ENCODE measurements at regions not wholly inside any gene's neighbourhood (a gene's known extent, or its start where the extent isn't known, plus 50 kb on each side); places are given as distances from the start of the nearest gene placed in this dataset.

DNA sequence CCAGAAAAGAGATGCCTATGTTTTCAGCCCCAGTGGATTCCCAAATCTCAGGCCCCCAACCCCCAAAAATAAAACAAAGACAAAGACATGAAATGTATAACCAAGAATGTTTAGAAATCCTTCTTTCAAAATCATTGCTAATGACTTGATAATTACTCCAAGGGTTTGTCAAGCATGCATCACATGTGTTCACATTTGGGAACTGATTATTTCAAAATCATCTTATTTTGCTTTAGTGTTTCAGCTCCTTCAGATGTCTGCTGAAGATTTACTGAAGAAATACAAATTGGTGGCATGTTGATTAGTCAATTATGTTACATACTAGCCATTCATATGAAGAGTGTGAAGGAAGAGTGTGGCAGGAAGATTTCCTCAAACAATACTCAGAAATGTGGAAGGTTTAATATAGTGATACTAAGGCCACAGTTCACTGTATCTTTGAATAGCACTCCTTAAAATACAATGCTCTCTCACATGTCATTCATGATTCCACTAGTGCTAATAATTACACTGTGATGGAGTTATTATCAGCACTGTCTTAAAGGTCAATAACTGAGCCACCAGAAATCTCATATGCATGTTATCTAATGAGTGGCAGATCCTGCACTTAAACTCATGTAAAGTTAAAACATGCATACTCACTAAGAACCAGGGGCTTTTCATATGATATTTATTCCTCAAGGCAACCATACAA lies 134.5 kb upstream of the TGFBR2 start:
- ATAC-seq = no peak
- TF ChIP-seq GLIS3 (CRISPR knock-in tag; IDR thresholded peaks at IDR 0.05) = no peak
- TF ChIP-seq, protein P1, sequence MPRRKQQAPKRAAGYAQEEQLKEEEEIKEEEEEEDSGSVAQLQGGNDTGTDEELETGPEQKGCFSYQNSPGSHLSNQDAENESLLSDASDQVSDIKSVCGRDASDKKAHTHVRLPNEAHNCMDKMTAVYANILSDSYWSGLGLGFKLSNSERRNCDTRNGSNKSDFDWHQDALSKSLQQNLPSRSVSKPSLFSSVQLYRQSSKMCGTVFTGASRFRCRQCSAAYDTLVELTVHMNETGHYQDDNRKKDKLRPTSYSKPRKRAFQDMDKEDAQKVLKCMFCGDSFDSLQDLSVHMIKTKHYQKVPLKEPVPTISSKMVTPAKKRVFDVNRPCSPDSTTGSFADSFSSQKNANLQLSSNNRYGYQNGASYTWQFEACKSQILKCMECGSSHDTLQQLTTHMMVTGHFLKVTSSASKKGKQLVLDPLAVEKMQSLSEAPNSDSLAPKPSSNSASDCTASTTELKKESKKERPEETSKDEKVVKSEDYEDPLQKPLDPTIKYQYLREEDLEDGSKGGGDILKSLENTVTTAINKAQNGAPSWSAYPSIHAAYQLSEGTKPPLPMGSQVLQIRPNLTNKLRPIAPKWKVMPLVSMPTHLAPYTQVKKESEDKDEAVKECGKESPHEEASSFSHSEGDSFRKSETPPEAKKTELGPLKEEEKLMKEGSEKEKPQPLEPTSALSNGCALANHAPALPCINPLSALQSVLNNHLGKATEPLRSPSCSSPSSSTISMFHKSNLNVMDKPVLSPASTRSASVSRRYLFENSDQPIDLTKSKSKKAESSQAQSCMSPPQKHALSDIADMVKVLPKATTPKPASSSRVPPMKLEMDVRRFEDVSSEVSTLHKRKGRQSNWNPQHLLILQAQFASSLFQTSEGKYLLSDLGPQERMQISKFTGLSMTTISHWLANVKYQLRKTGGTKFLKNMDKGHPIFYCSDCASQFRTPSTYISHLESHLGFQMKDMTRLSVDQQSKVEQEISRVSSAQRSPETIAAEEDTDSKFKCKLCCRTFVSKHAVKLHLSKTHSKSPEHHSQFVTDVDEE (CRISPR knock-in tag; IDR thresholded peaks at IDR 0.05) = no peak
- TF ChIP-seq PPARA (CRISPR knock-in tag; IDR thresholded peaks at IDR 0.05; ENCODE audit: borderline replicate concordance) = no peak
- TF ChIP-seq ZNF70 (CRISPR knock-in tag; IDR thresholded peaks at IDR 0.05) = no peak
- TF ChIP-seq CSDC2 (CRISPR knock-in tag; IDR thresholded peaks at IDR 0.05) = no peak
- TF ChIP-seq RARB (CRISPR knock-in tag; IDR thresholded peaks at IDR 0.05) = no peak

DNA sequence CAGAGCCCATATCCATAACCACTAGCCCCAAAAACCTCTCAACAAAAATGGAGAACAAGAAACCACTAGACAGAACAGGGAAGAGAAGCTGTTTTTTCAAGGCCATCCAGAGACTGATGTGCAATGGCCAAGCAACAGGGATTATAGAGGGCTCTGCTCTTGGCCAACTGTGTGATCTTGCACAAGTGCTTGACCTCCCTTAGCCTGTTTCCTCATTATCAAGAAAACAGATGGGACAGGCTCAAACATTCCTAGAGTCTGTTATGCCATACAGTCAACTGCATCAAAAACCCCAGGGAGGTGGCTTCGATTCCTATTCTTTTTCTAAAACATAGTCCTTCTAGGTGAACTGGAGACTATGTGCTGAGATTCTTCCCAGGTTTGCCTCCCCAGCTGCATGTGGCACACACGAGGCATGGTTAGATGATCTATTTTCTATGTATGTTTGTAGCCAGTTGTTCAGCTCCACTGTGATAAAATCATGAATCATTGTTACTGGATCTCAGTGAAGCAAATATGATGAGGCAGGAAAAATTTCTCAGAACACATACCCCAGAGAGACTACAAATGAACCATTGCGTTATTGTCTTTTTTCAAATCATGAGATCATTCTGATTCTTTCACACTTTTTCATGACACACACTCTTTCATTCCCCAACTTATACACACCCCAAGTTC lies 132.9 kb upstream of the TGFBR2 start:
- ATAC-seq = no peak
- TF ChIP-seq ZFP30 (CRISPR knock-in tag; IDR thresholded peaks at IDR 0.05) (no peak), ZFP3 (CRISPR knock-in tag; IDR thresholded peaks at IDR 0.05) (no peak), ISL1 (CRISPR knock-in tag; IDR thresholded peaks at IDR 0.05) (no peak), RARB (CRISPR knock-in tag; IDR thresholded peaks at IDR 0.05) (no peak), OSR1 (CRISPR knock-in tag; IDR thresholded peaks at IDR 0.05) (no peak)
- TF ChIP-seq, protein P1 (CRISPR knock-in tag; IDR thresholded peaks at IDR 0.05) = no peak
- TF ChIP-seq, protein P2, sequence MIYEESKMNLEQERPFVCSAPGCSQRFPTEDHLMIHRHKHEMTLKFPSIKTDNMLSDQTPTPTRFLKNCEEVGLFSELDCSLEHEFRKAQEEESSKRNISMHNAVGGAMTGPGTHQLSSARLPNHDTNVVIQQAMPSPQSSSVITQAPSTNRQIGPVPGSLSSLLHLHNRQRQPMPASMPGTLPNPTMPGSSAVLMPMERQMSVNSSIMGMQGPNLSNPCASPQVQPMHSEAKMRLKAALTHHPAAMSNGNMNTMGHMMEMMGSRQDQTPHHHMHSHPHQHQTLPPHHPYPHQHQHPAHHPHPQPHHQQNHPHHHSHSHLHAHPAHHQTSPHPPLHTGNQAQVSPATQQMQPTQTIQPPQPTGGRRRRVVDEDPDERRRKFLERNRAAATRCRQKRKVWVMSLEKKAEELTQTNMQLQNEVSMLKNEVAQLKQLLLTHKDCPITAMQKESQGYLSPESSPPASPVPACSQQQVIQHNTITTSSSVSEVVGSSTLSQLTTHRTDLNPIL (CRISPR knock-in tag; IDR thresholded peaks at IDR 0.05; ENCODE audit: low read depth) = no peak

DNA sequence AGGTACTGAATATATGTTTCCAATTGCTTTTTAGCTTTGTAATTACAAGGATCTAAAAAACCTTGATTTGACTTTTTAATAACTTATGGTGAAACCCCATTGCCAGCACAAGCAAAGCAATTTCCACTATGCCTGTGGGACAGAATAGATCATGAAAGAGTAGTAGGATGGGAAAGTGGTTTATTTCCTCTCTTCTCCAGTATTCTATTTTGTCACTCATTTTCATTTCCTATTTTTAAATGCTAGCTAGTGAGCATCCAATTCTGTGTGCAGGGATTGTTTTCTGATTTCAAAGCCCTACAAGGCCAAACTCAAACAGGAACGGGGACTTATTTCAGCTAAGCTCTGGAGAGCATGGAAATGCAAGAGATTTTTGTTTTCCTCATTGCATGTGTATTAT lies 132.0 kb upstream of the TGFBR2 start:
- TF ChIP-seq ZNF70 (CRISPR knock-in tag; IDR thresholded peaks at IDR 0.05) (no peak), ZFP3 (CRISPR knock-in tag; IDR thresholded peaks at IDR 0.05) (no peak), PPARA (CRISPR knock-in tag; IDR thresholded peaks at IDR 0.05; ENCODE audit: borderline replicate concordance) (no peak), ZNF565 (CRISPR knock-in tag; conservative IDR thresholded peaks at IDR 0.05; ENCODE audit: low read depth) (no peak), ISL1 (CRISPR knock-in tag; IDR thresholded peaks at IDR 0.05) (no peak), SNAI2 (CRISPR knock-in tag; IDR thresholded peaks at IDR 0.05) (no peak), ARNTL (CRISPR knock-in tag; IDR thresholded peaks at IDR 0.05; ENCODE audit: borderline replicate concordance, low read depth) (no peak), GLIS3 (CRISPR knock-in tag; IDR thresholded peaks at IDR 0.05) (no peak), ESRRG (CRISPR knock-in tag; IDR thresholded peaks at IDR 0.05) (no peak)
- TF ChIP-seq, protein P3, sequence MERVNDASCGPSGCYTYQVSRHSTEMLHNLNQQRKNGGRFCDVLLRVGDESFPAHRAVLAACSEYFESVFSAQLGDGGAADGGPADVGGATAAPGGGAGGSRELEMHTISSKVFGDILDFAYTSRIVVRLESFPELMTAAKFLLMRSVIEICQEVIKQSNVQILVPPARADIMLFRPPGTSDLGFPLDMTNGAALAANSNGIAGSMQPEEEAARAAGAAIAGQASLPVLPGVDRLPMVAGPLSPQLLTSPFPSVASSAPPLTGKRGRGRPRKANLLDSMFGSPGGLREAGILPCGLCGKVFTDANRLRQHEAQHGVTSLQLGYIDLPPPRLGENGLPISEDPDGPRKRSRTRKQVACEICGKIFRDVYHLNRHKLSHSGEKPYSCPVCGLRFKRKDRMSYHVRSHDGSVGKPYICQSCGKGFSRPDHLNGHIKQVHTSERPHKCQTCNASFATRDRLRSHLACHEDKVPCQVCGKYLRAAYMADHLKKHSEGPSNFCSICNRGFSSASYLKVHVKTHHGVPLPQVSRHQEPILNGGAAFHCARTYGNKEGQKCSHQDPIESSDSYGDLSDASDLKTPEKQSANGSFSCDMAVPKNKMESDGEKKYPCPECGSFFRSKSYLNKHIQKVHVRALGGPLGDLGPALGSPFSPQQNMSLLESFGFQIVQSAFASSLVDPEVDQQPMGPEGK (CRISPR knock-in tag; IDR thresholded peaks at IDR 0.05; ENCODE audit: borderline replicate concordance) = no peak
- ATAC-seq = no peak

DNA sequence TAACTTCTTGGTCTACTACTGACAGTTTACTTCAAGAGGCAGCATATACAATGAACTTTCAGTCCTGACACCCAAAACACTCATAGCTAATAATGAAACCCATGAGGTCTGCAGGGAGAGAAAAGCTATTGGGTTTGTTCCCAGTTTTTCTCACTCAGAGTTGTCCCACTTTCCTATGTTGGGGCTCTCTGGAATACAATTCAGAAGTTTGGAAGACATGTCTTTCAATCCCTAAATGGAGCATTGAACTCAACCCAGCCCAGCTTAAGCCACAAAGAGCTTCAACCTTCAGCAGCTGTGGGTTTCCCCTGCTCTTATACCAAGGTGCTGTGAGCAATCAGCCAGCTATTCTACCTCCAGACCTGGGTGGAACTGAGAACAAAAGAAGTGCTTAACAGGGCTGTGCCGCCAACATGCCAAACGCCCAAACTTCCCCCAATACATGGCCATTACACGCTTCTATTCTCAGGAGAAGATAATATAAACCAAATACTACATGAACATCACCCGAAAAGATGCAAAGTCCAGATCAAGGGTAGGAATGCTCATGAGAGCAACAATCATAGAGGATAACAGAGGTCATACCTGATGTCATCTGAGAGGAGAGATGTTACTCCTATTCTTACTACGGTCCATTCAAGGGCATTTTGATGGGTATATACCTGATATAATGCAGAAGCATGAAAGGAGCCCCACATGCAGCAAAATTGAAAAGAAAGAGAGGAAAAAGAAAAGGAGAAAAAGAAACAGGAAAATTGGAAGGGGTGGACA lies 131.2 kb upstream of the TGFBR2 start:
- TF ChIP-seq CSDC2 (CRISPR knock-in tag; IDR thresholded peaks at IDR 0.05) = no peak

More for the DNA sequence above, 131.2 kb upstream of the TGFBR2 start:
- no peak for ATAC-seq

All from SK-N-SH treated with all-trans-retinoic acid at 6 μM for 48 hours (cell line).